Panc1 (cell line): ENCODE measurements at regions not wholly inside any gene's neighbourhood (a gene's known extent, or its start where the extent isn't known, plus 50 kb on each side); places are given as distances from the start of the nearest gene placed in this dataset.

Experiments
- ATAC-seq: fragments of 200-7000 bp; cut with Tn5 transposase; 2 replicates; pipeline ENCODE4 v1.9.1; 2020; ENCODE audit warnings: mild to moderate bottlenecking, moderate library complexity
- BruUV-seq: library from RNA; stranded (reverse); fragments of 400-500 nt; replicated peaks from 2 replicates; lab custom pipeline; 2021; lab: Mats Ljungman, UMichigan
- CTCF ChIA-PET: fragments of 300-600 bp; sonication (Branson Sonifier 250); formaldehyde crosslinking; loops from one replicate; lab custom pipeline; 2022; ENCODE audit warnings: antibody characterized with exemption; lab: Charles Lee
- POLR2A ChIA-PET: fragments of 300-600 bp; sonication (Branson Sonifier 250); formaldehyde crosslinking; loops from one replicate; lab custom pipeline; 2022; ENCODE audit warnings: antibody characterized with exemption; lab: Charles Lee
- DNase-seq: peaks from one replicate; pipeline ENCODE4 v3.0.0-alpha.2; 2010; ENCODE audit warnings: low read depth, low spot score
- H3K27ac ChIP-seq: 2 replicates; pipeline ENCODE4 v1.5.1; 2011; ENCODE audit warnings: mild to moderate bottlenecking, low read length, inconsistent platforms
- H3K27me3 ChIP-seq: fragments of 200-500 bp; sonication (Bioruptor generic); 2 replicates; pipeline ENCODE4 v1.6.0; 2014; ENCODE audit warnings: low read length, inconsistent platforms; ENCODE audit not compliant: control insufficient read depth, insufficient read depth
- H3K36me3 ChIP-seq: fragments of 200-500 bp; sonication (Bioruptor generic); 2 replicates; pipeline ENCODE4 v1.5.1; 2014; ENCODE audit warnings: inconsistent platforms, mild to moderate bottlenecking, low read length, moderate library complexity; ENCODE audit not compliant: control insufficient read depth, insufficient read depth
- H3K4me1 ChIP-seq: 2 replicates; pipeline ENCODE4 v1.5.1; 2011; ENCODE audit warnings: inconsistent platforms, mild to moderate bottlenecking, low read length, moderate library complexity; ENCODE audit not compliant: control insufficient read depth, insufficient read depth
- H3K4me3 ChIP-seq, 2 experiments: 2 replicates each; pipeline ENCODE4 v1.5.1; 2011 to 2012; ENCODE audit warnings: low read depth in 2 of 2, low read length in 2 of 2, mild to moderate bottlenecking in 2 of 2, inconsistent platforms in 1 of 2, moderate library complexity in 1 of 2
- H3K9me3 ChIP-seq: fragments of 200-500 bp; sonication (Bioruptor generic); 2 replicates; pipeline ENCODE4 v1.5.1; 2014; ENCODE audit warnings: low read depth, mild to moderate bottlenecking, inconsistent platforms, low read length, moderate library complexity; ENCODE audit not compliant: control insufficient read depth, insufficient read depth
- CTCF ChIP-seq: fragments of 450-650 bp; IDR thresholded peaks from 2 replicates; pipeline ENCODE4 v1.5.1; 2017; ENCODE audit warnings: mild to moderate bottlenecking
- POLR2AphosphoS5 ChIP-seq: IDR thresholded peaks from 2 replicates; pipeline ENCODE4 v1.6.1; 2012; ENCODE audit warnings: mild to moderate bottlenecking, low read depth, low read length, moderate library complexity
- REST ChIP-seq, 2 experiments: IDR thresholded peaks; 2 replicates each; pipeline ENCODE4 v1.6.1; 2011 to 2012; ENCODE audit warnings: low read depth in 2 of 2, control low read depth in 1 of 2, low read length in 1 of 2, mild to moderate bottlenecking in 1 of 2, moderate library complexity in 1 of 2; ENCODE audit not compliant: insufficient read depth in 1 of 2
- SIN3A ChIP-seq: IDR thresholded peaks from 2 replicates; pipeline ENCODE4 v1.6.1; 2012; ENCODE audit warnings: low read depth, mild to moderate bottlenecking, low read length, moderate library complexity, borderline replicate concordance; ENCODE audit not compliant: insufficient read depth
- TCF7L2 ChIP-seq: IDR thresholded peaks from 2 replicates; pipeline ENCODE4 v1.6.1; 2011; ENCODE audit warnings: mild to moderate bottlenecking, low read depth, low read length, inconsistent platforms
- in situ Hi-C: cut with HindIII; loops from 2 replicates; pipeline ENCODE4 v1.10.0; 2016; ENCODE audit warnings: low sequenced_read_pairs, low pct_unique_long_range_greater_than_20kb
- intact Hi-C: fragments of 100-400 bp; cut with micrococcal nuclease; formaldehyde crosslinking; loops from one replicate; pipeline ENCODE4 v1.10.0; 2022; ENCODE audit not compliant: unreplicated experiment

GRCh38 chr3:70421506-70421905 is 109.1 kb upstream of the MDFIC2 start:
- DNase-seq (no peak), ATAC-seq (no peak)
- H3K9me3 ChIP-seq = no peaks in the 10 kb centered on the region
- ChIA-PET POLR2A (no interaction called here), CTCF (no interaction called here)
- H3K4me3 ChIP-seq = no peak overlapping the region
- no peaks in the 10 kb centered on the region for H3K36me3 ChIP-seq
- H3K4me1 ChIP-seq = no peaks in the 10 kb centered on the region
- no peak overlapping the region for H3K27ac ChIP-seq
- in situ Hi-C loops (no loop called here), intact Hi-C loops (no loop called here)
- H3K27me3 ChIP-seq = no peaks in the 10 kb centered on the region
- BruUV-seq = no TSS peak
- no peak for TF ChIP-seq SIN3A
- TF ChIP-seq POLR2AphosphoS5 = no peak
- no peak for TF ChIP-seq CTCF
- TF ChIP-seq TCF7L2 = no peak
- TF ChIP-seq REST (IDR thresholded peaks at IDR 0.05; ENCODE audit: insufficient read depth in 1 of 2, low read depth in 2 of 2, low read length in 1 of 2) = no peak

- H3K4me3 ChIP-seq = no peak overlapping the region
- DNase-seq (no peak), ATAC-seq (no peak)
- in situ Hi-C loops (no loop called here), intact Hi-C loops (no loop called here)
- no peak for TF ChIP-seq CTCF
- no peak for TF ChIP-seq TCF7L2
- TF ChIP-seq SIN3A = no peak
- no peak for TF ChIP-seq POLR2AphosphoS5
- TF ChIP-seq REST (IDR thresholded peaks at IDR 0.05; ENCODE audit: insufficient read depth in 1 of 2, low read depth in 2 of 2, low read length in 1 of 2) = no peak
- no TSS peak for BruUV-seq
- no peaks in the 10 kb centered on the region for H3K4me1 ChIP-seq
- no peaks in the 10 kb centered on the region for H3K9me3 ChIP-seq
- ChIA-PET CTCF (no interaction called here), POLR2A (no interaction called here)
- no peaks in the 10 kb centered on the region for H3K27me3 ChIP-seq
- no peak overlapping the region for H3K27ac ChIP-seq
- no peaks in the 10 kb centered on the region for H3K36me3 ChIP-seq
These were observed 96.6 kb upstream of the MDFIC2 start for GRCh38 chr3:70409018-70409417.
